ENCODE measurements at regions not wholly inside any gene's neighbourhood (a gene's known extent, or its start where the extent isn't known, plus 50 kb on each side); places are given as distances from the start of the nearest gene placed in this dataset.

DNA sequence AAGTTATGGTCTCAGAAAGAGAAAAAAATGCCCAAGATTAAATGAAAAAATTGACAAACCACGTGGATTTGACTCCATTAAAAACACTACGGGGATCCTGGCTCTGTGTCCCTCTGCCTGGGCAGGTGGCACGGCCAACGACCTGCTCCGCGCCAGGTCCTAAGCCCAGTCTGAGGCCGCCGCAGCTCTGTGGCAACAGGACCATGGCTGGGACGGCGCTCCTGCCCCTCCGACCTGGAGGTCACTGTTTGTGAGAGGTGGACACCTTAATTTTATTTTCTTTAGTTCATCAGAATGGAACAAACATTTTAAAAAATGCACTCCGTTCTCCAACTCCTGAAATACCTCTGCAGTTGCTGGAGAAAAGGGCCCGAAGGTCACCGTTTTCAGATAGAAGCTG, 369.4 kb downstream of the CDH9 start:
- no peak for DNase-seq

DNA sequence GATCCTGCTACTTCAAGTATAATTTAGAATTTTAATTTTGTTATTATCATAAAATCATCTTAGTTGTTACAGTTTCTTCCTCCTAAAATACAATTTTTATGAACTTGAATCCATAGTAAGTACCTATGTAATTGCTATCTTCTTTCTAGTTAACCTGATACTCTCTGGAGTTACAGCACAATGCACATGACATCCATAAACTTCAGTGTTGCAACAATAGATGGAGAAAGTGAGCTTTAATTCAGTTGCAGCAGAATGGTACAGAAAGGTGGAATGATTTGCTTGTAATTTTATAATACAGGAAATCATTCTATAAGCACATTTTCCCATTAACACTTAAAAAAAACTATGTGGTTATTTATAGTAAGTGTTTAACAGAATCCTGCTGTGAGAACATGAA, 372.0 kb downstream of the CDH9 start:
- peak; percentile 33 for DNase-seq

DNA sequence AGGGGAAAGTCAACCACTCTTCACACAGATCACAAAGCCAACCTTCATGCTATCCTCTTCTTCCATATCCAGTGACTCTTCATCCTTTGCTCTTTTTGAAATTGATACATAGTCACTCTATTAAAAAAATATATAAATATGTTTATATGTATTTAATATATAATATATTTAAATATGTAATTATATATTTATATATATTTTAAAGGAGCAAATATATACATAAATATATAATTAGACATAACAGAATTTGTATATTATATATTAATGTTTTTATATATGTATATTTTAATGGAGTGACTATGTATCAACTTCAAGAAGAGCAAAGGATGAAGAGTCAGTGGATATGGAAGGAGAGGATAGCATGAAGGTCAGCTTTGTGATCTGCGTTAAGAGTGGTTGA, 374.9 kb downstream of the CDH9 start:
- DNase-seq = no peak

DNA sequence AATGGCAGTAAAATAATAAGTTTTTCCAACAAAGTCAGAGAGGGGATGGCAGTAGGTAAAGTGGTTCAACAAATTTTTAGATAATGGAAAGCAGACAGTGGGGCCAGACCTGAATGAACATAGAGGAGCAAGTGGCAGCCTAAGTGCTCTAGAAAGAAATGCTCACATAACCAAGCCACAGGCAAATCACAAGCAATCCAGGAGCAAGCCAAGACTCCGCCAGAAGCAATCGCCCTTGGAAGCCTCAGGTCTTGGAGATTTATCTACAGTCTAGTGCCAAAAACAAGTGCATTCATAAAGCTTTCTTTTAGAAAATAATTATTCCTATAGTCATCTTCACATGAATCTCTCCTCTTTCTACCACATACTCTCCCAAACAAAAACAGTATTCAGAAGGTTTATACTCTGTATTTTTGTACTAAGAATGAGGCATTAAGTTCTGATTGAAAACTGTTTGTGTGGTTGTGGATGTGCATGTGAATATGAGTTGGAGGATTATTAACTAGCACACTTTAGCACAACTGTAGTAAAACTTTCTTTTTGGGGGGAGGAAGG, 375.5 kb downstream of the CDH9 start:
- DNase-seq = no peak

DNA sequence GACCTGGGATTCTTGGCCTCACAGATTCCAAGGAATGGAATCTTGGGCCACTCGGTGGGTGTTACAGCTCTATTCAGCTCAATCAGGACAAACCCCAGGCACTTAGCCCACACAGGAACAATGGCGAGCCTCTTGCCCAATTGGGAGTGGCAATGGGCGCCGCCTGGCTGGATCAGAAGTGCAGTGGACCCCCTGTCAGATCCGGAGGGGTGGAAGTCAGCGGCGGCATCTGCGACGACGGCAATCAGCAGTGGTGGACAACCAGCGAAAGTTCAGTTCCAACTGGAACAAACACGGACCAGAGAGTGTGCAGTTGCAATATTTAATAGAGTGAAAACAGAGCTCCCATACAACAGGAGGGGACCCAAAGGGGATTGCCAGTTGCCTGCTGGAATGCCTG, 378.3 kb downstream of the CDH9 start:
- no peak for DNase-seq

DNA sequence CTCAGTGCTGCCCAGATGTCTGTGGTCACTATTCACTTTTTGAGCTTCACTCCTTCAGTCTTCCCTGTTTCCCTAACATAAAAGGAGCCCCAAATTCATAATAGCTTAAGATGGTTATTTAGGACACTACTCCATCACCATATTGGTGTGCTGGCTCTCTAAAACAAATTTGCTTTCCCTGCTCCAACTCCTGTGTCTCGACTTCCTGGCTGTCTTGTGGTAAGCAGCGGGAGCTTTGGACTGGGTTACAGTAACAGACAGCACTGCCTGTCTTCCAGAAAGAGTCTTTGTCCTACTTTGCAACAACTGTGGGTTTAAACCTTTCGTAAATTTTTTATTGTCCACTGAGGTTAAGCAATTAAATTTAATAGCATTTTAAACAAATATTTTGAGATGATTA, 389.4 kb downstream of the CDH9 start:
- DNase-seq = no peak

DNA sequence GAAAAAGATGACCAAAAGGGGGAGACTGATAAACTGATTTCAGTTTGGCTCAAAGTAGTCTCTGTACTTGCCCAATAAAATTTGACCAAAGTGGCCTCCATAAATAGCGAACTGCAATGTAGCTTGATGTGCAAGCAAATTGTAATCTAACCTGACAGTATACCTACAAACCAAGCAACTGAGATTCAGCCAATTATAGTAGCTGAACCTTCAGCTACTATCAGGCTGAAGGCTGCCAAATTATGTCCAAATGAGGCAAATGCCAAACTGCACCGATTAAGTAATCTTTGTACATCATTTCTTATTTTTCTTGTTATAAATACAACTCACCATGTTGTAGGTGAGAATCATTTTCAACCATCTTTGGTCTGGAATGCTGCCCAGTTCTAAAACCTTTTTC, 390.6 kb downstream of the CDH9 start:
- DNase-seq = no peak

DNA sequence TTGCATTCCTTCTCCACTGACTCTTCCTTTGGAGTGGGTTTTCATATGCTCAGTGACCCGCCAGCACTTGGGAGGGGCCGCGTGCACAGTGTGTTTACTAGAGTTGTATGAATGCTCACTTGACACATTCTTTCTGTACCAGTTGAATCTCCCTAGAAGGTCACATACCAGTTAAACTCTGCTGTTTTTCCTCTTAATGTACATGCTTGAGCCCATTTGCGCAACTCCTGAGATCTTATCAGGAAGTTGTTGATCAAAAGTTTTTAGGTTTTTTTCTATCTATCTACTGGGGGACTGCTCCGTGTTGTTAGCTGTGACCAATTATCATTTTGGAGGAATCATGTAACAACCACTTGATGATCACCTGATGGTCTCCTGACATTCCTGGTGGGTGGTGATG, 392.7 kb downstream of the CDH9 start:
- DNase-seq = no peak

DNA sequence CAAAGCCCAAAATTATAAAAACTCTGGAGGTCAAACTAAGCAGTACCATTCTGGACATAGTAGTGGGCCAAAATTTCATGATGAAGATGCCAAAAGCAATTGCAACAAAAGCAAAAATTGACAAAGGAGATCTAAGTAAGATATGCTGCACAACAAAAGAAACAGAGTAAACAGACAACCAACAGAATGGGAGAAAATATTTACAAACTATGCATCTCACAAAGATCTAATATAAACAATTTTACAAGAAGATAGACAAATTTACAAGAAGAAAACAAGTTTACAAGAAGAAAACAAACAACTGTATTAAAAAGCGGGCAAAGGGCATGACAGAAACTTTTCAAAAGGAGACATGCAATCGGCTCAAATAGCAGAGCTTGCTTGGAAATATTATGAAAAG, 396.9 kb downstream of the CDH9 start:
- no peak for DNase-seq

DNA sequence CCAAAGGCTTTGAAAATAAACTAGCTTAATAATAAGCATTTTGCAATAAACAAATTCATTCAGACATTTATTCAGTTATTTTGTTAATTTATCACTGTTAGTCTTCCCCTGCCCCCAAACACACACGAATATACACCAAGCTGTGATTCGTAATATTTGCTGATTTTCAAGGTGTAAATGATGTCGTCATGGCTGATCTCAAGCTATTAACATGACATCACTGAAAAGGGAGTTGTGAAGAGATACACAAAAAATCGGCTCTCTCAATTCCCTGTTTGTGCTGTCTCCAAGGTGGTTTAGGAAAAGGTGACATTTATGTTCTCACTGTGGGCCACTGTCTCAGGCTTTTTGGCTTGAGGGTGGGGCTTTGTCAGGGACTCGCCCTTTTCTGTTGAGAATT, 413.3 kb downstream of the CDH9 start:
- DNase-seq = no peak

DNA sequence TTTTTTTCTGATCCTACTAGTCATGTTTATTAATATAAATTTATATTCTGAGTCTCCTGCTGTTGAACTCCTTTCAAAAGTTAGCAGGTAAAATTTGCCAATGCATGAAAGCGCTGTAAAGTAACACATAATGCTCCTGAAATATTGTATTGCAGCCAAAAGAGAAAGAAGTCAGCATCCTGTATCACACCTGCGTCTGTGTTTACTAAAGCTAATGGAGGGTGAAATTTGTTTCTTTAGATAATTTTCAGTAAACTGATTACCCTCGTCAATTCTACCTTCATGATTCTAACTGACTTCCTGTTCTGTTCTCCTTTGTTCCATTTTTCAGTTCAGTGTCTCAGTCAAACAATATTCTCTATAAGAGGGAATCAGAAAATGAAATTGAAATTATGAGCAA, 415.4 kb downstream of the CDH9 start:
- peak; percentile 86 for DNase-seq

DNA sequence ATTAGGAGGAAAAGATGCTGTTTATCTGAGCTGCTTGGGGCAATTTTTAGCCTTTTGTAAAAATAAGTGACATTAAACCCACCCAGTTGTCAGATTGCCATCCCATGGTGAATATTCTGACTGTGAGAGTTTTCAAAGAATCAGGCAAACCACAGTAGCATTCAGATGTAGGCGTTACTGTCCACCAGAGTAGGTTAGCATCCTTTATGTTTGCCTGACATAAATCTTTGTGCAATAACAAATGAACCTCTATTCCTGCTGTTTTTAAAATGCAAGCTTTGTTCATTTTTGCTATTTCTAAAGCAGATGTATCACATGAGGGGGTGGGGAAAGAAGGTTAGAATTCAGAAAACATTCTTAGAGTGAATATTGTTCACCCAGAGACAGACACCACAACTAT, 427.8 kb downstream of the CDH9 start:
- no peak for DNase-seq

DNA sequence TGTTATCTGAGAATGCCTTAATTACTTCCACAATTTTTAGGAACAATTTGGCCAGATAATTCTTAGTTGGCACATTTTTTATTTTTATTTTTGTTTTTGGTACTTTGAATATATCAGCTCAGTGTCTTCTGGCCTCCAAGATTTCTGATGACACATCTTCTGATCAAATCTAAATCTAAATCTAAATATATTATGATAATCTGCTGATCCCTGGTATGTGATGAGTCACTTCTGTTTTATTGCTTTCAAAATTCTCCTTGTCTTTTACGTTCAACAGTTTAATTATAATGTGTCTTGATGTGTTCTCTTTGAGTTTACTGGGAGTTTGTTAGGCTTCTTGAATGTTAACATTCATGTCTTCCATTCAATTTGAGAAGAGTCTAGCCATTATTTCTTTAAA, 436.8 kb downstream of the CDH9 start:
- DNase-seq = no peak

DNA sequence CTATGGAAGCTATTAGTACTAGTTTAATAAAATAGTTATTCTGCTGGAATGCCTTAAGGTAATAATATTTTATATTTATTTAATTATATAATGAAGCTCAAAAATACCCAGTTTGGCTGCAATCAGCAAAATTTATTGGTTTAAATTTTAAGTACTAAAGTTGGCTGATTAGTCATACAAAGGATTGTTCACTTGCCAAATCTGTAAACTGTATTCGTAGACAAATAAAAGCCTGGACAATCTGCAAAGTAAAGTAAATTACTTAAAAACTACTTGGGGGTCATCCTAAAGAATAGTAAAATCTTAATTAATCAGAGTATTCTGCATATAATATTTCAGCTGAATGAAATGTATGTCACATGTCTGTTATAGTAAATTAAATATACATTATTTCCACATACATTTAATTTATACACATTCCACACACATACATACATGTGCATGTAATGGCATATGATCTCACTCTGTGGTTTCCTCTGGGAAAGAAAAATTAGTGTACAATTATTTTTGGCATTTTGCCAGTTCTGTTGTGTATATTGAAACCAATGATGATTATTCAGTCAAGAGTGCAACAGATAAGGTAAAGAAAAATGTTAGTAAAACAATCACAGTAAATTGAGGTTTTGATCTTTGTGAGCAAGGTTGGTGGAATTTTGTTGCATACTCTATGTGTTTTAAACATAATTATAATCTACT, 455.9 kb downstream of the CDH9 start:
- no peak for DNase-seq

DNA sequence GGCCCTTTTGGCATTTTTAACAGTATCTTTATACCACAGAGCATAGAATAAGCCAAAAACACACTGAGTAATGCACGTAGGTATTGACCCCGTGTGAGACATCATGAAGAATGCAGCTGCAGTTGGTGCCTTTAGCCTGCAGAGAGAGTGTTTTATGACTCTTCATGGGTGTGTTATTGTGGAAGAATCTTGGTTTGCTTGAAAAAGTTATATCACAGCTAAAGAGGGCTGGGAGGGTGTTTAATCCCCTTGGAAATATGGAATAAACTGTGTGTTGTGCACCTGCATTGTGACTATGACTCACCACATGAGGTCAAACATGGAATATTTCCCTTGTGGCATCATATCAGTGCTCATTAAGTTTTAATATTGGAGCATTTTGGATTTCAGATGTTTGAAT, 458.7 kb downstream of the CDH9 start:
- no peak for DNase-seq

DNA sequence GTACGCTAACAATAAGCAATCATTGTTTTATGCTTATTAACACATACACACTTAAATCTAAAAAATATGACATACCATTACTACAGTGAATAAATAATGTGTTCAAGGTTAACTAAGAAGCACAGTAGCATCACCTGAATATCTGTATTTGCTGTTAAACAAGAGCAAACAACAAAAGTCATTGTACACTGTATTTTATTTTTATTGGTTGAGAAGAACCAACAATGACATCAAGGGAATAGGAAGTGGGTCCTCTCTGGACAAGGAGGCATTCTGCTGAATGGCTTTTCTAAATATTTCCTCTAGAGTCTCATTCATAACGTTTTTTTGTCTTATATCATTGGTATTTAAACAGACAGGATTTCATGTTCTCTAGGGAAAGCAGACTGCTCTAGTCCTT, 460.4 kb downstream of the CDH9 start:
- no peak for DNase-seq

DNA sequence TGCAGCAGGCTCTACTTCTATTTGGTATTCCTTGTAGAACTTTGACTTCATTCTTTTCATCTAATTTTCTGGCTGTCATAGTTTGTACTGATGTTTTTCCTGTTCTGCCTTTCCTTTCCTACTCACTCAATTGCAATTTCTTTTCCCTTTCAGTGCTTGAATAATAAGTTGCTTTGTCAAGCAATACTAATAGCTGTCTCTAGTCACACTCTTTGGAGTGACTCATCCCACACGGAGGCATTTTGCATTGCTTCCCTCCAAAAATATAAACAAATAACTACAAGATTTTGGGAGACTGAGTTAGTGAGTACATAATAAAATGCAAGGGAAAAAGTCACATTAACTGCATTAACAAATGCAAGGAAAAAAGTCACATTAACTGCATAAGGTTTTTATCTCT, 465.9 kb downstream of the CDH9 start:
- DNase-seq = no peak

DNA sequence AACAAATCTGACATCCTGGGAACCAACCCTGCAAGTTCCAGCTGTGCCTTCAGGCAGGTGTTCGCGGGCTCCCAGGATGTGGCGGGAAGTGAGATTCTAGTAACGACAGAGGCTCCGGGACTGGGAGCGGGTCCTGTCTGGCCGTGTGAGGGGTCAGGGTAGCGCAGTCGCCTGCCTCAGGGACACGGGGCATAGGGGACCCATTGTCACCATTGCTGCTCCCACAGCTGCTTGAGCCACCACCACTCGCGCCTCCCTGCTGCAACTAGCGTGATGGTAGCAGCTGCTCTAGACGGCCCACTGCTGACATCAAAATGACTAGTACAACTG, 468.5 kb downstream of the CDH9 start:
- no peak for DNase-seq

DNA sequence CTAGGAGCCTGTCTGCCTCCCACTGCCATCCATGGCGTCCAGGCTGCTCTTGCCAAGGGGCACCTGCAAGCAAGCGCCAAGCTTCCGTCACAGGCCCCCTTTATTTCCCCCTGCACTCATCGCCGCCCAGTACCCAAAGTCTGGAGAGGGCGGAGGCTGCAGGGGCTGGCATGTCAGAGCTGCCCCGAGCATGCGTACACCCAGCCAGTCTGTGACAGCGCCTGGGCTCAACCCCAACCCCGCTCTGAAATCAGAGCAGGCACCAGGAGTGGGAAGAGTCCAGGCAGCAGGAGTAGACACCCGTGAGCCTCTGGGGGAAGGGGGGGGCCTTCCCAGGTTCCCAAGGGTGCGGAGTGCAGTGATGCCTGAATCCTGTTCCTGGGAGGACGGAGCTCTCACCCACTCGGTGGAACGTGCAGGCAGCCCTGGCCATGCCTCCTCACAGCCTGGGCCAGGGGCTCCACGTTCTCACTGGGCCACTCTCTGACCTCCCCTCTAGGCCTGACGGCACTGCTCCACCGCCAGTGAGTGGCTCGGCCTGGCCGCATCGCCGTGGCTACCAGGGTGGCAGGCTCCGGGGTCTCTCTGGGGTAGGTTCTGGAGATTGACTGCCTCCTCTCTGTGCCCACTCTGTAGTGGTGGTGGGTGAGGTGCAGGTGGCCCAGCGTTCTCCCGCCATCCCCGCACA, 469.0 kb downstream of the CDH9 start:
- no peak for DNase-seq

DNA sequence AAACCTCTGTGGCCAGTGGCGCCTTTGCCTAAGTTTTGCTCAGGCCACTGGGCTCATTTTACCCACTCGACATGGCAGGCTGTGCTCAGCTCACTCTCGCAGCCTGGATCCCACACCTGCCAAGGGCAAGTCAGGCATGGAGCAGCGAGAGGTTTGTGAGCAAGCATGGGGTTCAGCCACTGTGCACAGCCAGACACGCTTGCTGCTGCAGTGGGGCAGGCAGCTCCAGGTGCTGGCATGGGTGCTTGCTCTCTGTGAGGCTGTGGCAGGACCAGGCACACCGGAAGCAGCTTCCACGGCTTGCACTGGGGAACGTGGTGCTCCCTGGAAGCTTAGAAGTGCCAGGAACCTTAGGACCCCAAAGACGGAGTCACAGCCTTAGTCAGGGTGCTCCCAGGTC, 470.1 kb downstream of the CDH9 start:
- no peak for DNase-seq

DNA sequence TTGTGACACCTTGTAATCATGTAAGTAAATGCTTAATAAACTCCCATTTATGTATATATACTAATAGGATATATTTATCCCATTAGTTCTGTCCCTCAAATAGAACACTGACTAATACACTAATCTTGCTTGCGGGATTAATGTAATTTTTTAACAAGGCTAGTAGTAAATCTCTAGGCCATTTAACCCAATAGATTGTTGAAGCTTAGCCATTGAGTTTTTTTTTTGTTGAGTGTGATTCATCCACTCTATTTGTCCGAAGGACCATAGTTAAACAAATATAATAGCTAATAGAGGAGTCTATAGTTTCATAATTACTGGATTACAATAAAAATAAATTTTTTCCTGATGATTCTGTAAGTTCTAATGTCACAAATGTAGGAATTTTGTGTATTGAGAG, 474.4 kb downstream of the CDH9 start:
- no peak for DNase-seq

DNA sequence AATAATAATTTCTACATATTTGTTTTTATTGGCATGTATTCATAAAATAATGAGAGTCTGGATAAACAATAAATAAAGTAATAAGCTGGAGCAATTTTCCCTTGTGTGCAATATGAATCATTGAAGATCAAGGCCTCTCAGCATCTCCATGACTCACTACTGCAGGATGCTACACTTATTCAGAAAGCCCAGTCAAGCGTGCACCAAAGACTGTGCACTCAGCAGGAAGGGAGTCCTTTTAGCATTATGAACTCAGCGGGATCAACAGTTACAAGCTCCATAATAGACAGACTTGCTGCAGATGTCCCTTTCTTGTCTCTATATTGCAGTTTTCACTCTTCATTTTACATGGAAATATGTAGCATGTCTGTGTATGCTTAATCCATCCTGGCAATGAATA, 485.3 kb downstream of the CDH9 start:
- peak; percentile 97 for DNase-seq

DNA sequence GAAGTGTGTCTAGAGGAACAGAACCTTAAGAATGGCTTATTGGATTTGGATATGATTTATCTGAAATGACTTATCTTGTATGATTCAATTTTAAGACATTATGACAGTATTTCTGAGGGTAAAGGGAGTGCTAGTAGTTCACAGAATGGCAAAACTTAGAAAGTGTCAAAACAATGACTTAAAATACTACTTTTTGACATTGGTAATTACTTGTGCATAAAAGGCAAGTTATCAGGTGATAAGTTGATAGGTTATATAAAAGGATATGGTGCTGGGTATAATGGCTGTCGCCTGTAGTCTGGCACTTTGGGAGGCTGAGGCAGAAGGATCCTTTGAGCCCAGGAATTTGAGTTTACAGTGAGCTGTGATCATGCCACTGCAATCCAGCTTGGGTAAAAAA, 494.4 kb downstream of the CDH9 start:
- DNase-seq = no peak

DNA sequence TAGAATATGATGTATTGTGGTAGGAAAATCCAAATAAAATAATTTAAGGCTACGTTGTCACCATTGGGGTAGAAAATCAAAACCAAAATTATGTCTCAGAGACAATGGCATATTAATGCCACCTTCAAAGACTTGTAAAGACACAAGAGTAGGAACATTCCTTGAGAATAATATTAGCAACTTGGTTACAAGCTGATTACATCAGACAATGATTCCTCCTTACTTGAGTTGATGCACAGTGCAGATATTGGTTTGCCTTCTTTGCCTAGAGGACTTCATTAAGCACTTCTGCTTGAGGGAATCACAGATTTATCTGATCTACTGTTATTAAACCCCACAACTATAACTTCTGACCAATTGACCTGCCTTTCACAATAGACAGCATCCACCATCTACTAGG, 500.2 kb downstream of the CDH9 start:
- no peak for DNase-seq

DNA sequence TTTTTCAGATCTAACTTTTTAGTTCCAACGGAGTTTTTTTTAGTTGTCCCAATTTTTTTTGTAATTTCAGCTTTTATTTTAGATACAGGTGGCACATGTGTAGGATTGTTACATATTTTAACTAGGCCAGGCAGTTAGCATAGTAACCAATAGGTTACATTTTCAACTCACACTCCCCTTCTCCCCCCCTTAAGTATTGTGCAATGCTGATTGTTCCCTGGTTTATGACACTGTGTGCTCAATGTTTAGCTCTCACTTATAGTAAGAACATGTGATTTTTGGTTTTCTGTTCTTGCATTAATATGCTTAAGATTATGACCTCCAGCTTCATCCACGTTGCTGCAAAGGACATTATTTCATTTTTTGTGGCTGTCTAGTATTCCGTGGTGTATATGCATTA, 503.2 kb downstream of the CDH9 start:
- no peak for DNase-seq

Measured in NCI-H345 (cell line).